HG03175 (cell line): ENCODE measurements at regions not wholly inside any gene's neighbourhood (a gene's known extent, or its start where the extent isn't known, plus 50 kb on each side); places are given as distances from the start of the nearest gene placed in this dataset.
"Not testable (repeated sequence)": the region's sequence is repeated elsewhere in the genome, so short reads cannot be mapped to it uniquely, and the experiment has no call there.

Experiments
- ATAC-seq: cut with Tn5 transposase; IDR thresholded peaks from one replicate; pipeline ENCODE4 v1.9.1; 2021; ENCODE audit warnings: mild to moderate bottlenecking, moderate library complexity; ENCODE audit not compliant: unreplicated experiment

DNA sequence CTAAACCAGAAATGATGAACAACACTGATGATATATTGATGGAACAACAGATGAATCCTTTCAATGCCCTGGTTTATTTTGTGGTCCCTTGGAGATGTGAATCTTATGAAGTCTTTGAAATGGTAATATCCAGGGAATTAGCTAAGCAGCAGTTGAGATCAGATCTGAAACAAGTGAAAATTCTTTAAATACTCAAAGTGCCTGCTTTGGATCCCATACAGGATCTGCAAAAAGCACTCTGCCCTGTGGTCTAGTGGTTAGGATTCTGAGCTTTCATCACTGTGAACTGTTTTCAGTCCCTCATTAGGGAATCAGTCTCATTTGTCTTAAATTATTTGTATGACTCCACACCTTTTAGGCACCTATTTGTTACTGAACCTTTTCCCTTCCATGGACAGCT lies 211.3 kb upstream of the TGIF2LY start:
- not testable (repeated sequence) for ATAC-seq

DNA sequence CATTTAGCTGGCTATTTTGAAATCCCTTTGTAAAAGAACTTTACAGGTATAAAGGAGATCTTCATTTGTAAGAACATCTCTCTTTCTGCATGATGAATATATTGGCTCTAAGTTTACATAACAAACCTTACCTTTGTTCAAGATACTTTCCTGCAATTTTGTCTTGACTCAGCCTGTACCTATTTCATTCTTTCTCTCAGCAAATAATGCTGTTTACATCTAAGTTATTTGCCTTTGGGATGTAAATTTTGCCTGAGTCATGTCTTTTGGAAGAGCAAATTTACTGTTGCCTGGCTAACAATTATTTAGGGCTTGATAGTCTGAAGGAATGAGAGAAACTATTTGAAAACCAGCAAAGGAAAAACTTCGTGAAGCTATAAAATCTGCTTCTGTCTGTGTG lies 210.4 kb upstream of the TGIF2LY start:
- not testable (repeated sequence) for ATAC-seq

DNA sequence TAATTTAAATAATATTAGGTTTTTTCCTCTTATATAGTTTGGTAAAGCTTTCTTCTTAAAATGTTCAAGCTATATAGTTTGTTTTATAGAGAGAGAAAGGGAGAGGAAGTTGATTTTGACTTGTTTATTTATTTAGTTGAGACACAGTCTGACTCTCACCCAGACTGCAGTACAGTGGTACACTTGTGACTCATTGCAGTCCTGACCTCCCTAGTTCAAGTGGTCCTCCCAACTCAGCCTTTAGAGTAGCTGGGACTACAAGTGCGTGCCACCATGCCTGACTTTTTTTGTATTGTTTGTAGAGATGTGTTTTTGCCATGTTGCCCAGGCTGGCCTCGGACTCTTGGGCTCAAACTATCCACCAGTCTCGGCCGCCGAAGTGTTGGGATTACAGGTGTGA lies 187.4 kb upstream of the TGIF2LY start:
- ATAC-seq, result not testable (repeated sequence)

DNA sequence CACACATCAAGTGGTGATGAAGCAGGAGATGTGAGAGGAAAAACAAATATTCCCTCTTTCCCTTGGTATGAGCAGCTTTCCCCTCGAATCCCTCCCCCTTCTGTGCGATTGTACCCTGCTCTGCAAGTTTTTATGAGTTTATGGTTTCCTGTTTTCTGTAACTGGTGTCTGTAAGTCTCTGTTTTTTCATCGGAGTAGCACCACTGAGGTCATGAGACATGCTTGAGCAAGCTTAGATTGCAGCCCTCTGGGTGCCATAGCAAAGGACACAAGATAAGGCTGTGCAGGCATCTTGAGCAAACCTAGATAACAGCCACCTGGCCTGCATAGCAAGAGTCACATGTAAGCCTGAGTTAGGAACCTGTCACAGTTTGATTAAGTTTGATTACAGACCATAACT lies 174.6 kb upstream of the TGIF2LY start:
- ATAC-seq, result not testable (repeated sequence)

DNA sequence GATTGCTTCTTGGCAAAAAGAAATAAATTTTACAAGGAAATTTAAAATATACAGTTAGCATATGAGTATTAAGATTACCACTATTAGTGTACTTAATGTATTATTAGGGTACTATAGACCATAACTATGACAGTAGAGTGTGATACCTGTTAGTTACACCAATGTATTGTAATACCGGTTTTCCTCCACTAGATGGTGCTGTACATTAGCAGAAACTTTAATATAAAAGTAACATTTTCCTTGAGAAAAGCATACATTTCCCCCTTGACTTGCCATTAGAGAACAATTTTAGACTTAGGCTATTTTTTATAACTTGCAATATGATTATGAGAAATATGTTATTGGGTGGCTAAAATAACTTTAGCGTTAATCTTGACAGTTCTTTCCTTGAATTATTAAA lies 173.3 kb upstream of the TGIF2LY start:
- ATAC-seq, result not testable (repeated sequence)

DNA sequence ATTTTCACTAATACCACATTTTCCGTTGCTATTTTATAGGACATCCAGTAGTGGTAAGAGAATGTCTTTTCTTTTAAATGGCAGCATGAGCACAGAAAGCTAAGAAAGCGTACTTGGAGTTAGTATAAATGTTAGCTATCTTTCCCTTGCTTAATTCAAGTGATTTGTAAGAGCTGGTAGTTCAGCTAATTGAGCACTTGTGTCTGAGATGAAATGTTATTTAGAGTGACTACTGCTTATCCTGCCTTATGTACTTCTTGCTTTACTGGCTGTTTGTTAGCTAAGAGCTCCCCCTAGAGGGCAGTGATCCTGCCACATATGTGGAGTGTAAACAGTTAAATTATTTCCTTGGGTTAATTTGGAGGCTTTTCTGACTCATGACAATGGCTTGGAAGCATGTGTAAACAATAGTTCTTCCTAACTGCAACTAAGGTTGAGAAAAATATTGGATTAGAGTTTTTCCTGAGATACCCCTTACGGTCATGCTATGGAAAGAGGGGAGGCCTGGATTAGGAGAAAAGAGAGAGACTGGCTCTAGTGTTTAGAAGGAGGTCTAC lies 171.9 kb upstream of the TGIF2LY start:
- not testable (repeated sequence) for ATAC-seq

DNA sequence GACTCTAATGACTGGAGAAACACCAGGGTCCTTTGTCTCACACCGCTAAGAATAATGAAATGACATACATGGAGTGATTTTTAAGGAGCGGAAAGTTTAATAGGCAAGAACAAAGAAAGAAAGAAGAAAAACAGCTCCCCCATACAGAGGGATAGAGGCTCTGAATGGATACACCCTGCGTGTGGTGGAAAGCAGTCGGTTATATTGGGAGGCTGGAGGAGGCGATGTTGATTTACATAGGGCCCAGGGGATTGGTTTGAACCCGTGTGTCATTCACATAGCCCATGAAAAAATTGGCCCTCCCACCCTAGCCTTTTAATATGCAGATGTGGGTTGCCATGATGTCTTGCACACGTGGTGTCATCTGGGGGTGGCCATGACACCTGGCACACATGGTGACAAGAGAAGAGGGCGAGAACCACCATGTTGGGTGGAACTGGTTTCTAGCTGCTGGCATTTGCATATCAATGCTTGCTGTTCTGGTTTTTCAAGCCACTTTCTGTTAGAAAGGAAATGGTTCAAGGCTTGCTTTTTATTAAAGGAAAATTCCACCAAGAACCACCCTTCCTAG lies 168.5 kb upstream of the TGIF2LY start:
- ATAC-seq, result not testable (repeated sequence)
